ENCODE measurements at regions not wholly inside any gene's neighbourhood (a gene's known extent, or its start where the extent isn't known, plus 50 kb on each side); places are given as distances from the start of the nearest gene placed in this dataset.

GRCh38 chr11:106621484-106621883 is 396.8 kb downstream of the GUCY1A2 start:
- Histone ChIP-seq H3K9me2 (replicated peaks; ENCODE audit: insufficient read depth, low read length) (no peaks in the 10 kb centered on the region), H3K4me1 (ENCODE audit: low read length) (no peaks in the 10 kb centered on the region), H4K20me1 (ENCODE audit: insufficient read depth, low read depth, low read length) (no peaks in the 10 kb centered on the region), H3K27me3 (ENCODE audit: low read length) (no peaks in the 10 kb centered on the region), H3K4me3 (ENCODE audit: low read length) (no peak overlapping the region), H3K9ac (ENCODE audit: low read length) (no peak overlapping the region), H3K27ac (ENCODE audit: low read length) (no peak overlapping the region), H3K79me2 (ENCODE audit: low read length) (no peaks in the 10 kb centered on the region), H2AFZ (ENCODE audit: low read length) (no peak overlapping the region), H3K36me3 (ENCODE audit: insufficient read depth, low read length) (no peaks in the 10 kb centered on the region), H3K9me3 (ENCODE audit: low read length) (no peaks in the 10 kb centered on the region), H3K4me2 (ENCODE audit: low read depth, low read length, poor library complexity, severe bottlenecking) (no peak overlapping the region)
- no peak for DNase-seq
